ENCODE measurements at regions not wholly inside any gene's neighbourhood (a gene's known extent, or its start where the extent isn't known, plus 50 kb on each side); places are given as distances from the start of the nearest gene placed in this dataset.
A peak's percentile ranks its signal among the peaks of the same experiment; 100 is the strongest.

DNA sequence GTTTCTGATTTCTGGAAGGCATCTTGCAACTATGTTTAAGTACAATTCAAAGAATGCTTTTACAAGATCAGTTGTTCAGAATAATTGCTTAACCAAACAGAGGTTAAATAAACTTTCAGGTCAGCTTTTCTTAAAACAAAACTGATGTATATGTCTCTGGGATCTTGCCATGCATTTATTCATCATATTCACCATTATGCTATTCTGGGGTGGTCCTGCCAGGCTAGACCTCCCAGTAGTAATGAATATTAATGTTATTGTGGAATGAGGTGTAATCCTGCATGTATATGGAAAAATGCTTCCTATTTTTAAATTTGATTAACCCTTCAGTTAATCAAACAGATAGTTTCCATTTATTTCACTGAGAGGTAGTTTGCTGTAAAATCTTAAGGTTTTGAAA lies 129.3 kb upstream of the RGPD4 start:
- no peaks in the 10 kb centered on the region for H3K9me2 ChIP-seq (ENCODE audit: insufficient read depth)
- 0 out of 2 replicates have a peak overlapping the region, but pooled peaks have one; percentile 28 for H3K27ac ChIP-seq (ENCODE audit: low read depth)
- peaks cover 52% of the 10 kb centered on the region for H3K4me1 ChIP-seq (ENCODE audit: insufficient read depth)
- Mint-ChIP-seq H3K4me1 (peaks cover 40% of the 10 kb centered on the region), H3K4me3 (no peak overlapping the region), H3K27me3 (ENCODE audit: insufficient read depth, low read depth, poor library complexity) (no peaks in the 10 kb centered on the region), H3K9me3 (peaks cover 4% of the 10 kb centered on the region; the same call in 1 of the 3 replicates), H3K27ac (no peak overlapping the region), H3K36me3 (ENCODE audit: low read depth) (no peaks in the 10 kb centered on the region)
- ATAC-seq (no peak), DNase-seq (ENCODE audit: low spot score) (no peak)
- no peaks in the 10 kb centered on the region for H3K27me3 ChIP-seq (ENCODE audit: insufficient read depth)
- no peak overlapping the region for H2AFZ ChIP-seq
- H3K4me2 ChIP-seq: peak overlapping the region; percentile 16
- no peaks in the 10 kb centered on the region for H3K36me3 ChIP-seq (ENCODE audit: insufficient read depth)
- no peaks in the 10 kb centered on the region for H4K20me1 ChIP-seq (replicated peaks; ENCODE audit: insufficient read depth)
- no peak overlapping the region for H3K4me3 ChIP-seq
- TF ChIP-seq POLR2AphosphoS5 (IDR thresholded peaks at IDR 0.05; ENCODE audit: low read depth) (no peak), NANOG (IDR thresholded peaks at IDR 0.05; ENCODE audit: borderline replicate concordance) (no peak), EZH2 (IDR thresholded peaks at IDR 0.05; ENCODE audit: low read depth, unreplicated experiment) (no peak), EZH2phosphoT487 (IDR thresholded peaks at IDR 0.05; ENCODE audit: unreplicated experiment) (no peak)
- H3F3A ChIP-seq (replicated peaks; ENCODE audit: low read depth): no peaks in the 10 kb centered on the region
- H3K79me2 ChIP-seq (replicated peaks; ENCODE audit: insufficient read depth): no peaks in the 10 kb centered on the region

DNA sequence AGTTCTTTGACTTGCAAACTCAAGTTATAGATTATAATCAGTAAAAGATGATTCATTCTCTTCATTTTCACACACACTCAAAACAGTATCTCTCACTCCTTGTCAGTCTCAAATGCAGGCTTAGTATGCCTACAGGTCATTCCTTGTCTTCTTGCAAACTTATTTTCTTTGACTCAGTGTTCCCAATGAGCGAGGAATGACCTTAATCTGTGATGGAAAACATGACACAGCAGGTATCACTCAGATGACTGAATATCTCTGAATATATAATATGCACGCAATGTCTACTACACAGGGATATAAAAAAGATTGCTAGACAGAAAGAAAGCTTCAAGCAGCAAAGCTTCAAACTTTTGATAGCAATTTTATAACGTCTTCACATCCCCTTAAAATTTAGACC lies 127.8 kb upstream of the RGPD4 start:
- TF ChIP-seq CREB1 (CRISPR knock-in tag; IDR thresholded peaks at IDR 0.05; ENCODE audit: low read depth) (no peak), EZH2phosphoT487 (IDR thresholded peaks at IDR 0.05; ENCODE audit: unreplicated experiment) (no peak), POLR2AphosphoS5 (IDR thresholded peaks at IDR 0.05; ENCODE audit: low read depth) (no peak), ZNF114 (CRISPR knock-in tag; IDR thresholded peaks at IDR 0.05) (no peak), JUNB (IDR thresholded peaks at IDR 0.05; ENCODE audit: unreplicated experiment) (no peak)
- TF ChIP-seq, protein P1, sequence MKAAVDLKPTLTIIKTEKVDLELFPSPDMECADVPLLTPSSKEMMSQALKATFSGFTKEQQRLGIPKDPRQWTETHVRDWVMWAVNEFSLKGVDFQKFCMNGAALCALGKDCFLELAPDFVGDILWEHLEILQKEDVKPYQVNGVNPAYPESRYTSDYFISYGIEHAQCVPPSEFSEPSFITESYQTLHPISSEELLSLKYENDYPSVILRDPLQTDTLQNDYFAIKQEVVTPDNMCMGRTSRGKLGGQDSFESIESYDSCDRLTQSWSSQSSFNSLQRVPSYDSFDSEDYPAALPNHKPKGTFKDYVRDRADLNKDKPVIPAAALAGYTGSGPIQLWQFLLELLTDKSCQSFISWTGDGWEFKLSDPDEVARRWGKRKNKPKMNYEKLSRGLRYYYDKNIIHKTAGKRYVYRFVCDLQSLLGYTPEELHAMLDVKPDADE (IDR thresholded peaks at IDR 0.05): no peak
- TF ChIP-seq, protein P2, sequence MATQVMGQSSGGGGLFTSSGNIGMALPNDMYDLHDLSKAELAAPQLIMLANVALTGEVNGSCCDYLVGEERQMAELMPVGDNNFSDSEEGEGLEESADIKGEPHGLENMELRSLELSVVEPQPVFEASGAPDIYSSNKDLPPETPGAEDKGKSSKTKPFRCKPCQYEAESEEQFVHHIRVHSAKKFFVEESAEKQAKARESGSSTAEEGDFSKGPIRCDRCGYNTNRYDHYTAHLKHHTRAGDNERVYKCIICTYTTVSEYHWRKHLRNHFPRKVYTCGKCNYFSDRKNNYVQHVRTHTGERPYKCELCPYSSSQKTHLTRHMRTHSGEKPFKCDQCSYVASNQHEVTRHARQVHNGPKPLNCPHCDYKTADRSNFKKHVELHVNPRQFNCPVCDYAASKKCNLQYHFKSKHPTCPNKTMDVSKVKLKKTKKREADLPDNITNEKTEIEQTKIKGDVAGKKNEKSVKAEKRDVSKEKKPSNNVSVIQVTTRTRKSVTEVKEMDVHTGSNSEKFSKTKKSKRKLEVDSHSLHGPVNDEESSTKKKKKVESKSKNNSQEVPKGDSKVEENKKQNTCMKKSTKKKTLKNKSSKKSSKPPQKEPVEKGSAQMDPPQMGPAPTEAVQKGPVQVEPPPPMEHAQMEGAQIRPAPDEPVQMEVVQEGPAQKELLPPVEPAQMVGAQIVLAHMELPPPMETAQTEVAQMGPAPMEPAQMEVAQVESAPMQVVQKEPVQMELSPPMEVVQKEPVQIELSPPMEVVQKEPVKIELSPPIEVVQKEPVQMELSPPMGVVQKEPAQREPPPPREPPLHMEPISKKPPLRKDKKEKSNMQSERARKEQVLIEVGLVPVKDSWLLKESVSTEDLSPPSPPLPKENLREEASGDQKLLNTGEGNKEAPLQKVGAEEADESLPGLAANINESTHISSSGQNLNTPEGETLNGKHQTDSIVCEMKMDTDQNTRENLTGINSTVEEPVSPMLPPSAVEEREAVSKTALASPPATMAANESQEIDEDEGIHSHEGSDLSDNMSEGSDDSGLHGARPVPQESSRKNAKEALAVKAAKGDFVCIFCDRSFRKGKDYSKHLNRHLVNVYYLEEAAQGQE (IDR thresholded peaks at IDR 0.05; ENCODE audit: unreplicated experiment): no peak
- TF ChIP-seq, protein P3, sequence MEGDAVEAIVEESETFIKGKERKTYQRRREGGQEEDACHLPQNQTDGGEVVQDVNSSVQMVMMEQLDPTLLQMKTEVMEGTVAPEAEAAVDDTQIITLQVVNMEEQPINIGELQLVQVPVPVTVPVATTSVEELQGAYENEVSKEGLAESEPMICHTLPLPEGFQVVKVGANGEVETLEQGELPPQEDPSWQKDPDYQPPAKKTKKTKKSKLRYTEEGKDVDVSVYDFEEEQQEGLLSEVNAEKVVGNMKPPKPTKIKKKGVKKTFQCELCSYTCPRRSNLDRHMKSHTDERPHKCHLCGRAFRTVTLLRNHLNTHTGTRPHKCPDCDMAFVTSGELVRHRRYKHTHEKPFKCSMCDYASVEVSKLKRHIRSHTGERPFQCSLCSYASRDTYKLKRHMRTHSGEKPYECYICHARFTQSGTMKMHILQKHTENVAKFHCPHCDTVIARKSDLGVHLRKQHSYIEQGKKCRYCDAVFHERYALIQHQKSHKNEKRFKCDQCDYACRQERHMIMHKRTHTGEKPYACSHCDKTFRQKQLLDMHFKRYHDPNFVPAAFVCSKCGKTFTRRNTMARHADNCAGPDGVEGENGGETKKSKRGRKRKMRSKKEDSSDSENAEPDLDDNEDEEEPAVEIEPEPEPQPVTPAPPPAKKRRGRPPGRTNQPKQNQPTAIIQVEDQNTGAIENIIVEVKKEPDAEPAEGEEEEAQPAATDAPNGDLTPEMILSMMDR (conservative IDR thresholded peaks at IDR 0.05; ENCODE audit: low read depth in 2 of 2): no peak
- Histone ChIP-seq H3F3A (replicated peaks; ENCODE audit: low read depth) (no peaks in the 10 kb centered on the region), H2AFZ (no peak overlapping the region), H3K4me3 (no peak overlapping the region), H4K20me1 (replicated peaks; ENCODE audit: insufficient read depth) (no peaks in the 10 kb centered on the region), H3K27ac (ENCODE audit: low read depth) (no peak overlapping the region), H3K36me3 (ENCODE audit: insufficient read depth) (no peaks in the 10 kb centered on the region), H3K27me3 (ENCODE audit: insufficient read depth) (no peaks in the 10 kb centered on the region), H3K79me2 (replicated peaks; ENCODE audit: insufficient read depth) (no peaks in the 10 kb centered on the region), H3K4me2 (0 out of 2 replicates have a peak overlapping the region, but pooled peaks have one; percentile 18), H3K9me2 (ENCODE audit: insufficient read depth) (no peaks in the 10 kb centered on the region), H3K4me1 (ENCODE audit: insufficient read depth) (peaks cover 45% of the 10 kb centered on the region)
- no peak for ATAC-seq
- Mint-ChIP-seq H3K27me3 (ENCODE audit: insufficient read depth, low read depth, poor library complexity) (no peaks in the 10 kb centered on the region), H3K4me1 (peaks cover 37% of the 10 kb centered on the region), H3K9me3 (peaks cover 4% of the 10 kb centered on the region; the same call in 1 of the 3 replicates), H3K27ac (no peak overlapping the region), H3K36me3 (ENCODE audit: low read depth) (no peaks in the 10 kb centered on the region), H3K4me3 (no peak overlapping the region)
- DNase-seq (ENCODE audit: low spot score): no peak
